Progenitor cell of endocrine pancreas (in vitro differentiated cells): ENCODE measurements at regions not wholly inside any gene's neighbourhood (a gene's known extent, or its start where the extent isn't known, plus 50 kb on each side); places are given as distances from the start of the nearest gene placed in this dataset.

Source experiments
- DNase-seq: peaks from one replicate; pipeline ENCODE4 v3.0.0; 2021; ENCODE audit warnings: low spot score; ENCODE audit not compliant: unreplicated experiment
- H3K27ac Mint-ChIP-seq: 2 replicates; pipeline ENCODE4 v1.8.0; 2021; ENCODE audit warnings: mild to moderate bottlenecking, moderate library complexity, mixed read lengths
- H3K27me3 Mint-ChIP-seq: 2 replicates; pipeline ENCODE4 v1.8.0; 2021; ENCODE audit warnings: mixed read lengths
- H3K36me3 Mint-ChIP-seq: 2 replicates; pipeline ENCODE4 v1.8.0; 2022; ENCODE audit warnings: mixed read lengths; ENCODE audit not compliant: insufficient read depth
- H3K4me1 Mint-ChIP-seq: 2 replicates; pipeline ENCODE4 v1.8.0; 2021; ENCODE audit warnings: low read depth, mixed read lengths
- H3K4me3 Mint-ChIP-seq: 2 replicates; pipeline ENCODE4 v1.8.0; 2021; ENCODE audit warnings: low read depth, mild to moderate bottlenecking, moderate library complexity, mixed read lengths
- H3K9me3 Mint-ChIP-seq: 2 replicates; pipeline ENCODE4 v1.8.0; 2021; ENCODE audit warnings: low read depth, mixed read lengths
- CTCF ChIP-seq: fragments of 200-600 bp; sonication (generic); IDR thresholded peaks from one replicate; pipeline ENCODE4 v1.5.0; 2021; ENCODE audit warnings: antibody characterized with exemption, mild to moderate bottlenecking; ENCODE audit not compliant: unreplicated experiment

DNA sequence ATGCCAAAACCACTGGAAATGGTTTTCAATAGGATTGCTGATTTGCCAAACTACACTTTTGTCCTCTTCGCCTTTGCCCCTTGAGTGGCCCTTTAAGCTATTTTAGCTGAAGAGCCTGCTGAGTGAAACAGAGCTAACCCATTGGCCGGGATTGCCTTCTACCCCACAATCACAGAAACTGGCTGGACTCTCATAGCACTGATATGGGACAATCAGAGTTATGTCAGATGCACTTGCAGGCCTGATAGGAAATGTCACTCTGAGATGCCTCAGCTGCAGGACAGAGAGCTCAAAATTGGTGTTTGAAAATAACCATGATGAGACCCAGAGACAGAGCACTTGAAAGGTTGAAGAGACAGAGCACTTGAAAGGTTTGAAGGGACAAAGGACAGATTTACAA is 354.4 kb downstream of the BRINP2 start:
- no peak for TF ChIP-seq CTCF
- H3K27ac Mint-ChIP-seq = no peak overlapping the region
- H3K4me1 Mint-ChIP-seq = no peaks in the 10 kb centered on the region
- no peak for DNase-seq
- H3K9me3 Mint-ChIP-seq = no peaks in the 10 kb centered on the region
- peaks cover 4% of the 10 kb centered on the region for H3K27me3 Mint-ChIP-seq
- no peaks in the 10 kb centered on the region for H3K36me3 Mint-ChIP-seq
- H3K4me3 Mint-ChIP-seq = no peak overlapping the region

DNA sequence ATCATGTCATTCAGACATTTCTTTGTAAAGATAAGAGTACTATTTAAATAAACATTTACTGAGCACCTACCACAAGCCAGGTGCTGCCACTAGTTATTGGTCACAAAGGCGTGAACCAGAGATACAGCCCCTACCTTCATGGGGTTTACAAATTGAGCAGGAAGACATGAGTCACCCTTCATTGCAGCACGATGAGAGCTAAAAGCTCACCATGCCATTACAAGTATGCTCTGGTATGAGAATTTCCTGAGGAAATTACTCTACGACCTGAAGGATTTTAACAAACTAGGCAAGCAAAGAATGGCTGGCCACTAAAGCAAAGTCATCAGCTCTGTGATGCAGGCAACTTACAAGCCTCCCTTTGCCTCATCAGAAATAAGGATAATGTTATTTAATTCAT is 346.8 kb downstream of the BRINP2 start:
- Mint-ChIP-seq H3K36me3 (no peaks in the 10 kb centered on the region), H3K27me3 (peaks cover 16% of the 10 kb centered on the region), H3K27ac (no peak overlapping the region), H3K4me1 (no peaks in the 10 kb centered on the region), H3K4me3 (no peak overlapping the region), H3K9me3 (no peaks in the 10 kb centered on the region)
- TF ChIP-seq CTCF = no peak
- DNase-seq = no peak

DNA sequence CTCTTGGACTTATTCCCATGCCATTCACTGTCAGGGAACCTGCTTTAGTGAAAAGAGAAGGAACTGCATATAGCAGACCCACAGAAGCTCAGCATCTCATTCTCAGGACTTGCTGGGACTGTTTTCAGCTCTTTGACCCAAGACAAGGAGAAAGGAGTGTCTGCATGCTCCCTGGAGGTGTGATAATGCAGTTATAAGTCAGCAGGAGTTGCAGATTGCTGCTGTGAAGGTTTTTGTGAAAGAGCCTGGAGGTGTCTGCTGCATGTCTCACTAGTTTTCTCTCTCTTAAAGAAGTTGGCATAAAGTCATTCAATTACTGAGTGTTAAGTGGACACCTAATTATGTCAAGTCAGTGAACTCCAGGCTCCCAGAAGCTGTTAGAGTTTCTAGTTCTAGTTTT is 343.4 kb downstream of the BRINP2 start:
- no peak for TF ChIP-seq CTCF
- Mint-ChIP-seq H3K36me3 (no peaks in the 10 kb centered on the region), H3K9me3 (no peaks in the 10 kb centered on the region), H3K27me3 (peaks cover 8% of the 10 kb centered on the region), H3K4me3 (no peak overlapping the region), H3K4me1 (no peaks in the 10 kb centered on the region), H3K27ac (no peak overlapping the region)
- no peak for DNase-seq

- Mint-ChIP-seq H3K27ac (no peak overlapping the region), H3K4me3 (no peak overlapping the region), H3K36me3 (no peaks in the 10 kb centered on the region), H3K9me3 (peaks cover 3% of the 10 kb centered on the region), H3K4me1 (no peaks in the 10 kb centered on the region), H3K27me3 (peaks cover 8% of the 10 kb centered on the region)
- TF ChIP-seq CTCF = no peak
- DNase-seq = no peak
Measured at GRCh38 chr1:177511036-177511435, 340.3 kb downstream of the BRINP2 start.

DNA sequence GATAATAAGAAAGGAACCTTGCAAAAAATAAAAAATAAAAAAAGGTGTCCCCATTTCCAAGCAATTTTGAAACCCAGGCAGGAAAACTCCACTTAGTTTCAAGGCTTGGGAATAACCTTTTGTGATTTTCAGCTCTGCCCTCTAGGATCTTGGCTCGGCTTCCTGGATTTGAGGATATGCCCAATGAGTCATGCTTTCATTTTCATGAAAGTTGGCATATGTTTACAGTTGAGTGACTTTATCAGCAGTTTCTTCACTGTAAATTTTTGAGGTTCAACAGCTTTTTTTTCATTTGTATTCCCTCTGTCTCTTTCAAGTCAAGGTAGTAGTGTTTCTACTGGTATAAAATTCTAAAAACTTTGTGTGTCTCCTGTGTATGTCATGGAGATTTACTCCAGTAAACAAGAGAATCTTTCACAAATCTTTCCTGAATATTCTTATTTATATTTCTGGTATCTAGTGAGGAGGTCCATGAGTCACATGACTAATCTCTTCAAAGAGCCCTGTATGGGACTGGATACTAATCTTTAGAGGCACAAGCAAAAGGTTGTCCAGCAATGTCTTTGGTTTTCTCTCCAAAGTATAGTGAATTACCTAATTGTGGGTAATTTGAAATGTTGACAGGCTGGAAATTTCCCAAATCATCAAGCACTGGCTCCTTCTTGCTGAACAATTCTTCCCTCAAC is 335.3 kb downstream of the BRINP2 start:
- DNase-seq = no peak
- H3K27ac Mint-ChIP-seq = no peak overlapping the region

More for the DNA sequence above, 335.3 kb downstream of the BRINP2 start:
- Mint-ChIP-seq H3K4me3 (no peak overlapping the region), H3K27me3 (no peaks in the 10 kb centered on the region), H3K36me3 (no peaks in the 10 kb centered on the region), H3K4me1 (no peaks in the 10 kb centered on the region), H3K9me3 (peaks cover 3% of the 10 kb centered on the region)
- no peak for TF ChIP-seq CTCF
